ENCODE measurements at regions not wholly inside any gene's neighbourhood (a gene's known extent, or its start where the extent isn't known, plus 50 kb on each side); places are given as distances from the start of the nearest gene placed in this dataset.
"Not testable (repeated sequence)": the region's sequence is repeated elsewhere in the genome, so short reads cannot be mapped to it uniquely, and the experiment has no call there.

GRCh38 chr9:100653643-100654334 lies 75.9 kb downstream of the CAVIN4 start:
- no peak overlapping the region for H2AFZ ChIP-seq (ENCODE audit: low read depth)
- no peak for DNase-seq
- H4K20me1 ChIP-seq (ENCODE audit: insufficient read depth) = no peaks in the 10 kb centered on the region
- TF ChIP-seq, protein P1, sequence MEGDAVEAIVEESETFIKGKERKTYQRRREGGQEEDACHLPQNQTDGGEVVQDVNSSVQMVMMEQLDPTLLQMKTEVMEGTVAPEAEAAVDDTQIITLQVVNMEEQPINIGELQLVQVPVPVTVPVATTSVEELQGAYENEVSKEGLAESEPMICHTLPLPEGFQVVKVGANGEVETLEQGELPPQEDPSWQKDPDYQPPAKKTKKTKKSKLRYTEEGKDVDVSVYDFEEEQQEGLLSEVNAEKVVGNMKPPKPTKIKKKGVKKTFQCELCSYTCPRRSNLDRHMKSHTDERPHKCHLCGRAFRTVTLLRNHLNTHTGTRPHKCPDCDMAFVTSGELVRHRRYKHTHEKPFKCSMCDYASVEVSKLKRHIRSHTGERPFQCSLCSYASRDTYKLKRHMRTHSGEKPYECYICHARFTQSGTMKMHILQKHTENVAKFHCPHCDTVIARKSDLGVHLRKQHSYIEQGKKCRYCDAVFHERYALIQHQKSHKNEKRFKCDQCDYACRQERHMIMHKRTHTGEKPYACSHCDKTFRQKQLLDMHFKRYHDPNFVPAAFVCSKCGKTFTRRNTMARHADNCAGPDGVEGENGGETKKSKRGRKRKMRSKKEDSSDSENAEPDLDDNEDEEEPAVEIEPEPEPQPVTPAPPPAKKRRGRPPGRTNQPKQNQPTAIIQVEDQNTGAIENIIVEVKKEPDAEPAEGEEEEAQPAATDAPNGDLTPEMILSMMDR (IDR thresholded peaks at IDR 0.05) = no peak
- TF ChIP-seq, protein P2, sequence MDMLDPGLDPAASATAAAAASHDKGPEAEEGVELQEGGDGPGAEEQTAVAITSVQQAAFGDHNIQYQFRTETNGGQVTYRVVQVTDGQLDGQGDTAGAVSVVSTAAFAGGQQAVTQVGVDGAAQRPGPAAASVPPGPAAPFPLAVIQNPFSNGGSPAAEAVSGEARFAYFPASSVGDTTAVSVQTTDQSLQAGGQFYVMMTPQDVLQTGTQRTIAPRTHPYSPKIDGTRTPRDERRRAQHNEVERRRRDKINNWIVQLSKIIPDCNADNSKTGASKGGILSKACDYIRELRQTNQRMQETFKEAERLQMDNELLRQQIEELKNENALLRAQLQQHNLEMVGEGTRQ (IDR thresholded peaks at IDR 0.05; ENCODE audit: borderline replicate concordance, low read depth, low read length) = no peak
- no peak overlapping the region for H3K9ac ChIP-seq
- H3K9me2 ChIP-seq = no peaks in the 10 kb centered on the region
- no peak overlapping the region for H3K27ac ChIP-seq (ENCODE audit: low read depth in 2 of 2, low read length in 1 of 2)
- no peaks in the 10 kb centered on the region for H3K27me3 ChIP-seq (ENCODE audit: insufficient read depth)
- ChIA-PET CTCF (no interaction called here), POLR2A (no interaction called here)
- H3K9me3 ChIP-seq = no peaks in the 10 kb centered on the region
- H3K4me1 ChIP-seq (ENCODE audit: control insufficient read depth in 1 of 2, insufficient read depth in 2 of 2, low read depth in 1 of 2, low read length in 1 of 2) = no peaks in the 10 kb centered on the region
- WGBS (ENCODE audit: low lambda C conversion rate) = 10% methylated on average over 4 of the region's 4 CpGs
- H3K4me3 ChIP-seq (ENCODE audit: low read depth in 2 of 2, low read length in 1 of 2) = no peak overlapping the region
- no peak overlapping the region for H3K4me2 ChIP-seq
- H3K36me3 ChIP-seq (replicated peaks in 1 of 2; ENCODE audit: control insufficient read depth in 1 of 2, insufficient read depth in 2 of 2, low read length in 1 of 2) = no peaks in the 10 kb centered on the region
- H3F3A ChIP-seq (replicated peaks; ENCODE audit: insufficient read depth) = no peaks in the 10 kb centered on the region
- no peaks in the 10 kb centered on the region for H3K79me2 ChIP-seq (ENCODE audit: insufficient read depth)

DNA sequence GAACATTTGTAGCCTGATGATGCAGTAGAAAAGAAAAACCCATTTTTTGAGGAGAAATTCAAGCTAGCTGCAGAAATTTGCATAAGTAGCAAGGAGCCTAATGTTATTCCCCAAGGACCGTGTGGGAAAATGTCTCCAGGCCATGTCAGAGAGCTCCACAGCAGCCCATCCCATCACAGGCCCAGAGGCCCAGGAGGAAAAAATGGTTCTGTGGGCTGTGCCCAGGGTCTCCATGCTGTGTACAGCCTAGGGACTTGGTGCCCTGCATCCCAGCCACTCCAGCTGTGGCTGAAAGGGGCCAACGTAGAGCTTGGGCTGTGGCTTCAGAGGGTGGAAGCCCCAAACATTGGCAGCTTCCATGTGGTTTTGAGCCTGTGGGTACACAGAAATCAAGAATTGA lies 79.0 kb downstream of the CAVIN4 start:
- POLR2A ChIA-PET; H3K79me2 ChIP-seq (ENCODE audit: insufficient read depth); H3K36me3 ChIP-seq (replicated peaks in 1 of 2; ENCODE audit: control insufficient read depth in 1 of 2, insufficient read depth in 2 of 2, low read length in 1 of 2); H3K9ac ChIP-seq; H3K27ac ChIP-seq (ENCODE audit: low read depth in 2 of 2, low read length in 1 of 2); H2AFZ ChIP-seq (ENCODE audit: low read depth); H3K4me2 ChIP-seq; H3K4me3 ChIP-seq (ENCODE audit: low read depth in 2 of 2, low read length in 1 of 2); H3F3A ChIP-seq (replicated peaks; ENCODE audit: insufficient read depth); CTCF ChIA-PET; H3K4me1 ChIP-seq (ENCODE audit: control insufficient read depth in 1 of 2, insufficient read depth in 2 of 2, low read depth in 1 of 2, low read length in 1 of 2); H4K20me1 ChIP-seq (ENCODE audit: insufficient read depth); H3K9me3 ChIP-seq; H3K27me3 ChIP-seq (ENCODE audit: insufficient read depth); DNase-seq; H3K9me2 ChIP-seq: not testable (repeated sequence)
- WGBS (ENCODE audit: low lambda C conversion rate) = 0% methylated on average over 2 of the region's 2 CpGs

GRCh38 chr9:100661668-100662067 lies 83.8 kb downstream of the CAVIN4 start:
- H3K9ac ChIP-seq = no peak overlapping the region
- H3K36me3 ChIP-seq (replicated peaks in 1 of 2; ENCODE audit: control insufficient read depth in 1 of 2, insufficient read depth in 2 of 2, low read length in 1 of 2) = no peaks in the 10 kb centered on the region
- H3K4me3 ChIP-seq (ENCODE audit: low read depth in 2 of 2, low read length in 1 of 2) = no peak overlapping the region
- no peaks in the 10 kb centered on the region for H3K79me2 ChIP-seq (ENCODE audit: insufficient read depth)
- H3K27me3 ChIP-seq (ENCODE audit: insufficient read depth) = no peaks in the 10 kb centered on the region
- CTCF ChIA-PET = no interaction called here
- H3F3A ChIP-seq (replicated peaks; ENCODE audit: insufficient read depth) = no peaks in the 10 kb centered on the region
- no peaks in the 10 kb centered on the region for H3K9me3 ChIP-seq
- H2AFZ ChIP-seq (ENCODE audit: low read depth) = no peak overlapping the region
- no peak for DNase-seq
- H3K4me2 ChIP-seq = no peak overlapping the region
- no peak overlapping the region for H3K27ac ChIP-seq (ENCODE audit: low read depth in 2 of 2, low read length in 1 of 2)
- POLR2A ChIA-PET = no interaction called here
- no peaks in the 10 kb centered on the region for H3K9me2 ChIP-seq
- WGBS (ENCODE audit: low lambda C conversion rate) = 15% methylated on average over 3 of the region's 3 CpGs
- H4K20me1 ChIP-seq (ENCODE audit: insufficient read depth) = no peaks in the 10 kb centered on the region
- no peaks in the 10 kb centered on the region for H3K4me1 ChIP-seq (ENCODE audit: control insufficient read depth in 1 of 2, insufficient read depth in 2 of 2, low read depth in 1 of 2, low read length in 1 of 2)
- TF ChIP-seq SIN3A (IDR thresholded peaks at IDR 0.05; ENCODE audit: borderline replicate concordance, low read depth, low read length) (no peak), RFX5 (IDR thresholded peaks at IDR 0.05; ENCODE audit: low read length) (no peak), NRF1 (IDR thresholded peaks at IDR 0.05; ENCODE audit: low read depth, low read length) (no peak), TEAD4 (IDR thresholded peaks at IDR 0.05; ENCODE audit: borderline replicate concordance, insufficient read depth) (no peak), POLR2AphosphoS5 (IDR thresholded peaks at IDR 0.05; ENCODE audit: low read depth, low read length) (no peak), PBX3 (IDR thresholded peaks at IDR 0.05) (no peak), TCF12 (IDR thresholded peaks at IDR 0.05) (no peak), REST (IDR thresholded peaks at IDR 0.05; ENCODE audit: low read depth, low read length) (no peak), SMC3 (IDR thresholded peaks at IDR 0.05; ENCODE audit: low read depth, low read length) (no peak), GATA2 (CRISPR knock-in tag; IDR thresholded peaks at IDR 0.05) (no peak)
- TF ChIP-seq, protein P3, sequence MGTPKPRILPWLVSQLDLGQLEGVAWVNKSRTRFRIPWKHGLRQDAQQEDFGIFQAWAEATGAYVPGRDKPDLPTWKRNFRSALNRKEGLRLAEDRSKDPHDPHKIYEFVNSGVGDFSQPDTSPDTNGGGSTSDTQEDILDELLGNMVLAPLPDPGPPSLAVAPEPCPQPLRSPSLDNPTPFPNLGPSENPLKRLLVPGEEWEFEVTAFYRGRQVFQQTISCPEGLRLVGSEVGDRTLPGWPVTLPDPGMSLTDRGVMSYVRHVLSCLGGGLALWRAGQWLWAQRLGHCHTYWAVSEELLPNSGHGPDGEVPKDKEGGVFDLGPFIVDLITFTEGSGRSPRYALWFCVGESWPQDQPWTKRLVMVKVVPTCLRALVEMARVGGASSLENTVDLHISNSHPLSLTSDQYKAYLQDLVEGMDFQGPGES (IDR thresholded peaks at IDR 0.05; ENCODE audit: low read depth, low read length) = no peak

Data from SK-N-SH (cell line).